ENCODE measurements at regions not wholly inside any gene's neighbourhood (a gene's known extent, or its start where the extent isn't known, plus 50 kb on each side); places are given as distances from the start of the nearest gene placed in this dataset.

- H3K4me3 ChIP-seq: no peak overlapping the region
- no peak overlapping the region for H3K27ac ChIP-seq
- intact Hi-C loops (cut with DNase I; ENCODE audit: low total_unique reads): no loop called here
- H3K27me3 ChIP-seq: no peaks in the 10 kb centered on the region
- DNase-seq: no peak
- H3K36me3 ChIP-seq: no peaks in the 10 kb centered on the region
- H3K9me3 ChIP-seq: peaks cover 0 to 9% (median 4%) of the 10 kb centered on the region in 4 donors
- no peak for TF ChIP-seq POLR2AphosphoS5 (IDR thresholded peaks at IDR 0.05)
- TF ChIP-seq POLR2A (IDR thresholded peaks at IDR 0.05): no peak
- no peak for TF ChIP-seq EP300 (IDR thresholded peaks at IDR 0.05)
- H3K4me1 ChIP-seq: peaks cover 0 to 7% (median 0%) of the 10 kb centered on the region in 4 donors
Measured at GRCh38 chr2:220931491-220931890, 640.6 kb downstream of the EPHA4 start.

GRCh38 chr2:220932041-220932440, 640.1 kb downstream of the EPHA4 start:
- Histone ChIP-seq H3K4me3 (no peak overlapping the region), H3K27me3 (no peaks in the 10 kb centered on the region), H3K36me3 (no peaks in the 10 kb centered on the region), H3K27ac (no peak overlapping the region), H3K9me3 (peaks cover 0 to 4% (median under 1%) of the 10 kb centered on the region in 4 donors), H3K4me1 (peaks cover 0 to 7% (median 0%) of the 10 kb centered on the region in 4 donors)
- TF ChIP-seq CTCF (IDR thresholded peaks at IDR 0.05): no peak
- TF ChIP-seq POLR2A (IDR thresholded peaks at IDR 0.05): no peak
- no peak for TF ChIP-seq EP300 (IDR thresholded peaks at IDR 0.05)
- TF ChIP-seq POLR2AphosphoS5 (IDR thresholded peaks at IDR 0.05): no peak
- intact Hi-C loops (cut with DNase I; ENCODE audit: low total_unique reads): no loop called here
- DNase-seq: no peak
- WGBS, 5 donors: 85 to 100% (median 89%) methylated on average over 3 of the region's 3 CpGs

GRCh38 chr2:220935789-220936321, 636.2 kb downstream of the EPHA4 start:
- H3K36me3 ChIP-seq: no peaks in the 10 kb centered on the region
- TF ChIP-seq POLR2AphosphoS5 (IDR thresholded peaks at IDR 0.05) (no peak), CTCF (IDR thresholded peaks at IDR 0.05) (no peak), EP300 (IDR thresholded peaks at IDR 0.05) (no peak), POLR2A (IDR thresholded peaks at IDR 0.05) (no peak)
- H3K27me3 ChIP-seq: no peaks in the 10 kb centered on the region
- intact Hi-C loops (cut with DNase I; ENCODE audit: low total_unique reads): no loop called here
- 68 to 83% (median 71%) methylated on average over 8 of the region's 8 CpGs for WGBS, 5 donors
- H3K9me3 ChIP-seq: no peaks in the 10 kb centered on the region
- no peak for DNase-seq
- H3K4me3 ChIP-seq: no peak overlapping the region
- H3K27ac ChIP-seq: no peak overlapping the region
- H3K4me1 ChIP-seq: peaks cover 0 to 3% (median 0%) of the 10 kb centered on the region in 4 donors

GRCh38 chr2:220936641-220937197, 635.4 kb downstream of the EPHA4 start:
- Histone ChIP-seq H3K36me3 (no peaks in the 10 kb centered on the region), H3K27me3 (no peaks in the 10 kb centered on the region), H3K27ac (no peak overlapping the region), H3K4me3 (no peak overlapping the region), H3K4me1 (no peaks in the 10 kb centered on the region), H3K9me3 (no peaks in the 10 kb centered on the region)
- no peak for DNase-seq
- 57 to 74% (median 73%) methylated on average over 4 of the region's 4 CpGs for WGBS, 5 donors
- TF ChIP-seq POLR2A (IDR thresholded peaks at IDR 0.05) (no peak), EP300 (IDR thresholded peaks at IDR 0.05) (no peak), CTCF (IDR thresholded peaks at IDR 0.05) (no peak), POLR2AphosphoS5 (IDR thresholded peaks at IDR 0.05) (no peak)
- intact Hi-C loops (cut with DNase I; ENCODE audit: low total_unique reads): no loop called here

- Histone ChIP-seq H3K27me3 (no peaks in the 10 kb centered on the region), H3K27ac (no peak overlapping the region), H3K9me3 (no peaks in the 10 kb centered on the region), H3K36me3 (no peaks in the 10 kb centered on the region), H3K4me3 (no peak overlapping the region), H3K4me1 (no peaks in the 10 kb centered on the region)
- intact Hi-C loops (cut with DNase I; ENCODE audit: low total_unique reads): no loop called here
- no peak for TF ChIP-seq POLR2A (IDR thresholded peaks at IDR 0.05)
- no peak for DNase-seq
- WGBS, 5 donors: 63 to 98% (median 82%) methylated on average over 1 of the region's 1 CpG
Measured at GRCh38 chr2:220937245-220937644, 634.9 kb downstream of the EPHA4 start.
